ENCODE measurements at regions not wholly inside any gene's neighbourhood (a gene's known extent, or its start where the extent isn't known, plus 50 kb on each side); places are given as distances from the start of the nearest gene placed in this dataset.

- POLR2A ChIA-PET, result no interaction called here
- Mint-ChIP-seq H3K4me3 (no peak overlapping the region), H3K27me3 (no peaks in the 10 kb centered on the region), H3K9me3 (no peaks in the 10 kb centered on the region), H3K4me1 (no peaks in the 10 kb centered on the region), H3K36me3 (ENCODE audit: low read depth) (no peaks in the 10 kb centered on the region), H3K27ac (no peak overlapping the region)
- DNase-seq, result no peak
- CTCF ChIA-PET, result no interaction called here
These were observed 225.2 kb upstream of the SPOPL start for GRCh38 chr2:138276339-138276738.

- H3K27ac Mint-ChIP-seq, result no peak overlapping the region
- H3K27me3 Mint-ChIP-seq, result no peaks in the 10 kb centered on the region
- POLR2A ChIA-PET, result no interaction called here
- CTCF ChIA-PET, result no interaction called here
- H3K4me1 Mint-ChIP-seq, result no peaks in the 10 kb centered on the region
- no peaks in the 10 kb centered on the region for H3K36me3 Mint-ChIP-seq (ENCODE audit: low read depth)
- H3K9me3 Mint-ChIP-seq, result no peaks in the 10 kb centered on the region
- no peak overlapping the region for H3K4me3 Mint-ChIP-seq
- no peak for DNase-seq
These were observed 224.5 kb upstream of the SPOPL start for GRCh38 chr2:138277062-138277461.

- H3K9me3 Mint-ChIP-seq, result no peaks in the 10 kb centered on the region
- H3K36me3 Mint-ChIP-seq (ENCODE audit: low read depth), result no peaks in the 10 kb centered on the region
- no peak overlapping the region for H3K27ac Mint-ChIP-seq
- CTCF ChIA-PET, result no interaction called here
- POLR2A ChIA-PET, result no interaction called here
- H3K4me3 Mint-ChIP-seq, result no peak overlapping the region
- no peaks in the 10 kb centered on the region for H3K27me3 Mint-ChIP-seq
- DNase-seq, result no peak
- H3K4me1 Mint-ChIP-seq, result no peaks in the 10 kb centered on the region
These were observed 221.7 kb upstream of the SPOPL start for GRCh38 chr2:138279871-138280270.

- no peaks in the 10 kb centered on the region for H3K4me1 Mint-ChIP-seq
These were observed 220.4 kb upstream of the SPOPL start for GRCh38 chr2:138280999-138281695.

GRCh38 chr2:138282014-138282672 lies 219.4 kb upstream of the SPOPL start:
- Mint-ChIP-seq H3K27ac (no peak overlapping the region), H3K27me3 (no peaks in the 10 kb centered on the region), H3K4me3 (no peak overlapping the region), H3K36me3 (ENCODE audit: low read depth) (no peaks in the 10 kb centered on the region), H3K4me1 (no peaks in the 10 kb centered on the region), H3K9me3 (peaks cover 7% of the 10 kb centered on the region)
- ChIA-PET CTCF (interaction anchor here (1.3 kb wide), 1 partner anchor 257 kb away, joined by 3 read pairs; no protein-coding TSS in a partner anchor), POLR2A (no interaction called here)
- no peak for DNase-seq

More at GRCh38 chr2:138280999-138281695, 220.4 kb upstream of the SPOPL start:
- H3K27me3 Mint-ChIP-seq, result no peaks in the 10 kb centered on the region
- DNase-seq, result no peak
- no peak overlapping the region for H3K4me3 Mint-ChIP-seq
- ChIA-PET CTCF (interaction anchor here (1.3 kb wide), 1 partner anchor 256 kb away, joined by 3 read pairs; no protein-coding TSS in a partner anchor), POLR2A (no interaction called here)
- H3K27ac Mint-ChIP-seq, result no peak overlapping the region
- peaks cover 4% of the 10 kb centered on the region for H3K9me3 Mint-ChIP-seq
- no peaks in the 10 kb centered on the region for H3K36me3 Mint-ChIP-seq (ENCODE audit: low read depth)

GRCh38 chr2:138291805-138292204 lies 209.8 kb upstream of the SPOPL start:
- CTCF ChIA-PET, result no interaction called here
- POLR2A ChIA-PET, result no interaction called here
- DNase-seq, result no peak
- Mint-ChIP-seq H3K4me3 (no peak overlapping the region), H3K27me3 (no peaks in the 10 kb centered on the region), H3K36me3 (ENCODE audit: low read depth) (no peaks in the 10 kb centered on the region), H3K27ac (no peak overlapping the region), H3K4me1 (no peaks in the 10 kb centered on the region), H3K9me3 (peaks cover 5% of the 10 kb centered on the region)

- Mint-ChIP-seq H3K9me3 (peaks cover 5% of the 10 kb centered on the region), H3K36me3 (ENCODE audit: low read depth) (no peaks in the 10 kb centered on the region), H3K4me3 (no peak overlapping the region), H3K27me3 (no peaks in the 10 kb centered on the region), H3K27ac (no peak overlapping the region), H3K4me1 (no peaks in the 10 kb centered on the region)
- DNase-seq, result no peak
- POLR2A ChIA-PET, result no interaction called here
- CTCF ChIA-PET, result no interaction called here
These were observed 208.5 kb upstream of the SPOPL start for GRCh38 chr2:138293045-138293444.

- H3K4me1 Mint-ChIP-seq, result no peaks in the 10 kb centered on the region
- no peak overlapping the region for H3K27ac Mint-ChIP-seq
- DNase-seq, result no peak
- peaks cover 5% of the 10 kb centered on the region for H3K9me3 Mint-ChIP-seq
- H3K4me3 Mint-ChIP-seq, result no peak overlapping the region
- H3K27me3 Mint-ChIP-seq, result no peaks in the 10 kb centered on the region
- H3K36me3 Mint-ChIP-seq (ENCODE audit: low read depth), result no peaks in the 10 kb centered on the region
- ChIA-PET POLR2A (no interaction called here), CTCF (no interaction called here)
These were observed 208.0 kb upstream of the SPOPL start for GRCh38 chr2:138293549-138293948.

GRCh38 chr2:138294451-138294850 lies 207.1 kb upstream of the SPOPL start:
- Mint-ChIP-seq H3K27me3 (no peaks in the 10 kb centered on the region), H3K4me3 (no peak overlapping the region), H3K36me3 (ENCODE audit: low read depth) (no peaks in the 10 kb centered on the region), H3K27ac (no peak overlapping the region), H3K4me1 (no peaks in the 10 kb centered on the region), H3K9me3 (peaks cover 5% of the 10 kb centered on the region)
- ChIA-PET POLR2A (no interaction called here), CTCF (no interaction called here)
- no peak for DNase-seq

- POLR2A ChIA-PET, result no interaction called here
- DNase-seq, result no peak
- H3K9me3 Mint-ChIP-seq, result peaks cover 4% of the 10 kb centered on the region
- no peak overlapping the region for H3K4me3 Mint-ChIP-seq
- no peaks in the 10 kb centered on the region for H3K4me1 Mint-ChIP-seq
- CTCF ChIA-PET, result no interaction called here
- H3K27me3 Mint-ChIP-seq, result no peaks in the 10 kb centered on the region
- H3K27ac Mint-ChIP-seq, result no peak overlapping the region
- H3K36me3 Mint-ChIP-seq (ENCODE audit: low read depth), result no peaks in the 10 kb centered on the region
These were observed 205.2 kb upstream of the SPOPL start for GRCh38 chr2:138296365-138296764.

- H3K9me3 Mint-ChIP-seq, result no peaks in the 10 kb centered on the region
- H3K36me3 Mint-ChIP-seq (ENCODE audit: low read depth), result no peaks in the 10 kb centered on the region
- H3K4me1 Mint-ChIP-seq, result no peaks in the 10 kb centered on the region
- H3K4me3 Mint-ChIP-seq, result no peak overlapping the region
- ChIA-PET POLR2A (no interaction called here), CTCF (interaction anchor here (0.6 kb wide), 1 partner anchor 85 kb away, joined by 4 read pairs; no protein-coding TSS in a partner anchor)
- no peak for DNase-seq
- no peak overlapping the region for H3K27ac Mint-ChIP-seq
- no peaks in the 10 kb centered on the region for H3K27me3 Mint-ChIP-seq
These were observed 203.3 kb upstream of the SPOPL start for GRCh38 chr2:138298120-138298814.

- H3K4me3 Mint-ChIP-seq, result no peak overlapping the region
- H3K4me1 Mint-ChIP-seq, result no peaks in the 10 kb centered on the region
- CTCF ChIA-PET, result no interaction called here
- H3K9me3 Mint-ChIP-seq, result no peaks in the 10 kb centered on the region
- POLR2A ChIA-PET, result no interaction called here
- H3K27me3 Mint-ChIP-seq, result no peaks in the 10 kb centered on the region
- DNase-seq, result no peak
- no peaks in the 10 kb centered on the region for H3K36me3 Mint-ChIP-seq (ENCODE audit: low read depth)
- H3K27ac Mint-ChIP-seq, result no peak overlapping the region
These were observed 202.7 kb upstream of the SPOPL start for GRCh38 chr2:138298900-138299299.

GRCh38 chr2:138306626-138307025 lies 194.9 kb upstream of the SPOPL start:
- H3K36me3 Mint-ChIP-seq (ENCODE audit: low read depth), result no peaks in the 10 kb centered on the region
- H3K4me1 Mint-ChIP-seq, result no peaks in the 10 kb centered on the region
- ChIA-PET POLR2A (no interaction called here), CTCF (no interaction called here)
- no peaks in the 10 kb centered on the region for H3K9me3 Mint-ChIP-seq
- H3K27ac Mint-ChIP-seq, result no peak overlapping the region
- H3K4me3 Mint-ChIP-seq, result no peak overlapping the region
- DNase-seq, result no peak
- peaks cover 2% of the 10 kb centered on the region for H3K27me3 Mint-ChIP-seq
